DMS53 treated with DMSO at 0.1 percent for 48 hours (cell line): ENCODE measurements at regions not wholly inside any gene's neighbourhood (a gene's known extent, or its start where the extent isn't known, plus 50 kb on each side); places are given as distances from the start of the nearest gene placed in this dataset.

Source experiments
- DNase-seq: peaks from one replicate; lab custom pipeline; 2025; ENCODE audit not compliant: unreplicated experiment; lab: John Stamatoyannopoulos, UW

GRCh38 chrX:15918003-15918402 is 63.4 kb upstream of the AP1S2 start:
- no peak for DNase-seq

- DNase-seq = no peak
Measured at GRCh38 chrX:15916704-15917084, 62.1 kb upstream of the AP1S2 start.

GRCh38 chrX:15915959-15916703 is 61.5 kb upstream of the AP1S2 start:
- no peak for DNase-seq

GRCh38 chrX:15914486-15914885 is 59.9 kb upstream of the AP1S2 start:
- DNase-seq = no peak

GRCh38 chrX:15913146-15913545 is 58.5 kb upstream of the AP1S2 start:
- no peak for DNase-seq

GRCh38 chrX:15911734-15912550 is 57.3 kb upstream of the AP1S2 start:
- DNase-seq = no peak

GRCh38 chrX:15909605-15910004 is 55.0 kb upstream of the AP1S2 start:
- DNase-seq = no peak

- no peak for DNase-seq
Measured at GRCh38 chrX:15908603-15909290, 54.1 kb upstream of the AP1S2 start.

GRCh38 chrX:15906041-15906943 is 51.7 kb upstream of the AP1S2 start:
- DNase-seq = no peak
